HUES48 (cell line): ENCODE measurements at regions not wholly inside any gene's neighbourhood (a gene's known extent, or its start where the extent isn't known, plus 50 kb on each side); places are given as distances from the start of the nearest gene placed in this dataset.

Experiments
- H3K27ac ChIP-seq: one replicate; pipeline ENCODE4 v1.7.0; 2013; ENCODE audit warnings: low read depth, low read length, inconsistent platforms
- H3K27me3 ChIP-seq: 2 replicates; pipeline ENCODE4 v1.6.1; 2013; ENCODE audit warnings: mild to moderate bottlenecking, low read length; ENCODE audit not compliant: control insufficient read depth, insufficient read depth
- H3K36me3 ChIP-seq: 2 replicates; pipeline ENCODE4 v1.6.1; 2013; ENCODE audit warnings: low read length; ENCODE audit not compliant: control insufficient read depth, insufficient read depth
- H3K4me1 ChIP-seq: 2 replicates; pipeline ENCODE4 v1.6.1; 2013; ENCODE audit warnings: mild to moderate bottlenecking, low read length; ENCODE audit not compliant: control insufficient read depth, insufficient read depth
- H3K4me3 ChIP-seq: 2 replicates; pipeline ENCODE4 v1.5.1; 2013; ENCODE audit warnings: mild to moderate bottlenecking, low read depth, low read length
- H3K9ac ChIP-seq: 2 replicates; pipeline ENCODE4 v1.6.1; 2013; ENCODE audit warnings: mild to moderate bottlenecking, low read depth, low read length, moderate library complexity
- H3K9me3 ChIP-seq: 2 replicates; pipeline ENCODE4 v1.6.1; 2013; ENCODE audit warnings: low read length; ENCODE audit not compliant: control insufficient read depth, insufficient read depth

DNA sequence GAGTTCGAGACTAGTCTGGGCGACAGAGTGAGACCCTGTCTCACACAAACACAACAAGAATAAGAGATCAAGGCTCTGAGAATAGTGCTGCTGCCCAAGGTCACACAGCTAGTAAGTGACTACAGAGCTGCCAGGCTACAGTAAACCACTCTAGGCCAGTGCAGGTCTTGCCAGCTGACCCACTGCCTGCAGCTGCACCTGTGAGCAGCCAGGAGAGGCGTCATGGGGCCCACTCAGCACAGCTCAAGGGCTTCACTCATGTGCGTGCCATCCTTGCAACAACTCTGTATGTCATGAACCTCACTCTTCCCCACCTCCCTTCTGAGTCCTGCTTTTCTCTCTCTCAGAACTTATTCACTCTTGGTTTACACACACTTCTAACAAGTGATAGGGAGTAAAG, 176.7 kb downstream of the SMAD6 start:
- H3K9ac ChIP-seq, result no peak overlapping the region
- no peaks in the 10 kb centered on the region for H3K27me3 ChIP-seq
- H3K9me3 ChIP-seq, result no peaks in the 10 kb centered on the region
- no peak overlapping the region for H3K27ac ChIP-seq
- H3K36me3 ChIP-seq, result no peaks in the 10 kb centered on the region
- peaks cover 13% of the 10 kb centered on the region for H3K4me1 ChIP-seq
- H3K4me3 ChIP-seq, result no peak overlapping the region

DNA sequence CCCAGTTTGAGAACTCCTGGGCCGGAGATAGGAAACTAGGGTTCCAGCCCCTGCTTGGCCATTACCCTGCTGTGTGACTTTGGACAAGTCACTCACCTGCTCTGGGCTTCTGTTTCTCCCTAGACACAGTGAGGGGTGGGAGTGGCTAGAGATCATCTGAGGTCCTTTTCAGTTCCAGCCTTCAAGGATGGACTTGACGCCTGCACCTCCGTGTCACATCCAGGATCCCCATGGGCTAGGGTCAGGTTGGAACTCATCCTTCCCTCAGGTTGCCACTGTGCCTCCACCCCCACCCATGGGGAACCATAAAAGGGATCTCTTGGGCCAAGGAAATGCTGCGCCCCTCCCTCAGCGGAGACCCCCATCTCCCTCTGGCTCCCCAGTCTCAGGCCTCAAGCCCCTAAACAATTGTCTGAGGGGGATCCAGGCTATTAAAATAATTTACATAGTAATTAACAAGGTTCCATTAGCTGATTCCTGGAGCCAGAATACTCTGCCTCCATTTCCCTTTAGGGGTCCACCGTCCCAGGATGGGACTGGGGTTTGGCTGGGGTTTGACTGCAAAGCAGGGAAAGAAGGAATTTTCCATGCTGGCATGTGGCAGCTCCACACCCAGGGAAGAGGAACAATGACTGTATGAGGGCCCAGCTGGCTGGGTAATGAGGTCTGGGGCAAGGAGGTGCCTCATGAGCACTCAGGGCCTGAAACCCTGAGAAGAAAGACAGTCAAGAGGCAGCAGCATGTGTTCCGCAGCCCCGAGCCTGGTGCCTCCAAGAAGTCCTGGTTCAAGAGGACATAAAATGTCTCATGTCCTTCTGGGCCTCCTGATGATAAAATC, 177.7 kb downstream of the SMAD6 start:
- no peak overlapping the region for H3K27ac ChIP-seq
- no peak overlapping the region for H3K9ac ChIP-seq
- no peaks in the 10 kb centered on the region for H3K27me3 ChIP-seq
- H3K4me3 ChIP-seq, result no peak overlapping the region
- H3K4me1 ChIP-seq, result peaks cover 18% of the 10 kb centered on the region
- H3K36me3 ChIP-seq, result no peaks in the 10 kb centered on the region
- no peaks in the 10 kb centered on the region for H3K9me3 ChIP-seq

DNA sequence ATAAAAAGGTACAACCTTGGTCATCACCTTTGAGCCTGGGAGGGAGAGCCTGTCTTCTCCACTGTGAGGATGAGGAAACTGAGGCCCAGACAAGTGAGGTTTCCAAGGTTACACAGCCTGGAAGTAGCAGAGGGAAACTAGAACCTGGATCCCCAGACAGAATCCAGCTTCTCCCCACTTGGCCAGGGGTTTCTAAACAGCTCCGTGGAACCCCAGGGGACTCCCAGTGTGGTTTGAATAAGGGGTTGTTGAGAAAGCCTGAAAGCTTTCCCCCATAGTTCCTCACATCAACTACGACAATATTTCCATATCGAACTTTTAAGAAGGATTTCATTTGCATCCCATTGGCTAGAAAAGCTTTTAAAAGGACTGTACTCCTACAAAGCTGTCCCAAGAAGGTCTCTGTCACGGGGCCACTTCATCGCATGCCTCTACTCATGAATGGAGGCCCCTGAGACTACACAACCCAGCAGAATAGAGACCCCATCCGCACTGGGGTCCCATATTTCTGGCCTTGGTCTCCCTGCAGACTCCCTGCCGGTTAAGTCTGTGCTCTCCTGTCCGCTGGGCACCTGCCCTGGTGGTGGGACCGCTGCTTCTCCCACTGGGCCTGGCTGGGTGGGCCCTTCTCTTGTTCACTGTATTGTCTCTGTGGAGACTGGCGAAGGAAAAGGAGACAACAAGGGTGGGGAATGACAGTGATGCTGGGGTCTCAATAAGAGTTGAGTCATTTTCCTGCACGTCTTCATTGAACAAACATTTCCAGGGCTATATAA, 178.5 kb downstream of the SMAD6 start:
- Histone ChIP-seq H3K4me1 (peaks cover 18% of the 10 kb centered on the region), H3K4me3 (no peak overlapping the region), H3K27me3 (no peaks in the 10 kb centered on the region), H3K36me3 (no peaks in the 10 kb centered on the region), H3K9me3 (no peaks in the 10 kb centered on the region), H3K9ac (no peak overlapping the region), H3K27ac (no peak overlapping the region)

DNA sequence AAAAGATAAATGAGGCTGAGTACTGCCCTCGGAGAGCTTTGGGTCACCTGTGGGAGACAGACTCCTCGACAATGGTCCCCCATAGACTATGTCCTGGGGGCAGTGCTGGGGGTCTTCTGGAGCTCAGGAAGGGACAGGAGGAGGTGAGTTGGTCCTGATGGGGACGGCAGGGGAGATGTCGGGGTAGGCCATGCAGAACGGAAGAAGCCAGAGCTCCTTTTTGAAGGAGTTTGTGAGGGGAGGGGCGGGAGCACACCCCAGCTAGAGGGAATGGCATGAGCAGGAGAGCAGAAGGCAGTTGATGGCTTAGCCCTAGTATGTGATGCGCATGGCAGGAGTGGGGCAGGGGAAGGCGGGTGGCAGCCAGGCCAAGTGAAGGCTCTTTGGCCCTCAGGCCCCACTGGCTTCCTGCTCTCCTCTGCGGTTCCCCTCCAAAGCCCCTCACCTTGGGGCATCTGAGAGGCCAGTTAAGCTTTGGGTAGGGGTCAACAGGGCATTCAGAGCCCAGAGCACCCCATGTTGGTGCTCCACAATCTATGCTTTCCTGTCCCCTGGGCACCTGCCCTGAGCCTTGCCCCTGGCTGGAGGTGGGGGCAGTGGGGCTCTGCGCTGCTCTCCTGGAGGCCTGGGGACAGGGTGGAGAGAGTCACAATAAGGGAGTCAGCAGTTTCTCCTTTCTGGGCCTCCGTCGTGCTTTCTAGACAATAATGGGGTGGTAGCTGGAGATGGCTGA, 179.3 kb downstream of the SMAD6 start:
- Histone ChIP-seq H3K4me3 (no peak overlapping the region), H3K36me3 (no peaks in the 10 kb centered on the region), H3K27me3 (no peaks in the 10 kb centered on the region), H3K9me3 (peaks cover 3% of the 10 kb centered on the region; the same call in 1 of the 2 replicates), H3K9ac (no peak overlapping the region), H3K27ac (no peak overlapping the region), H3K4me1 (peaks cover 18% of the 10 kb centered on the region)

DNA sequence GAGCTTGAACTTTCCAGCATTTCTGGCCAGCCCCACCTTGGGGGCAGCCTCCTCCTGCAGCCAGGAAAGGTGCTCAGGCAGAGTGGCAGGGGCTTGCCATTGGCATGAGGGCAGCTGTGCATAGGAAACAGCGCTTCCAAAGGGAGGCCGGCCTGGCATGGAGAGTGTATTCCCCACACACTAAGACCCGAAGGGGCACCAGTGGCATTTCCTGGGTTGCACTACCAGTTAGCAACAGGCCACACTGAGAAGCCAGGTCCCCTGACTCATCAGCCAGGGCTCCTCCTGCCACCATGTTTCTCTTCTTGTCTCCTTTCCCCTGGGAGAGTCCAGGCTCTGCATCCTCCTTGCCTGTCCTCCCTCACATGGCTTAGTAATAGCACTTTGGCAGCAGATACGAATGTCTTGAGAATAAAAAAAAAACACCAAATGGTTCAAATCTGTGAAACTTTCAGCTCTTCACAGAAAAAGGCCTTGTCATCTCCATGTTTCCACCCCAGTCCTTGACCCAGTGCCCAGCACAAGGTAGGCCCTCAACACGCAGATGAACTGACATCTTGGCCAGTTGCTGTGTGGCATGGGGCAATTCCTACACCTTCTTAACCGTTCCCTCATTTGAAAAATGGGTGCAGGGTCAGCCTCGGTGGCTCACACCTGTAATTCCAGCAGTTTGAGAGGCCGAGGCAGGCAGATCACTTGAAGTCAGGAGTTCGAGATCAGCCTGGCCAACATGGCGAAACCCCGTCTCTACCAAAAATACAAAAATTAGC, 180.4 kb downstream of the SMAD6 start:
- H3K27ac ChIP-seq, result peak overlapping the region; percentile 98
- no peaks in the 10 kb centered on the region for H3K27me3 ChIP-seq
- H3K9ac ChIP-seq, result no peak overlapping the region
- H3K4me3 ChIP-seq, result no peak overlapping the region
- peaks cover 8% of the 10 kb centered on the region; the same call in 1 of the 2 replicates for H3K9me3 ChIP-seq
- H3K4me1 ChIP-seq, result peaks cover 18% of the 10 kb centered on the region
- no peaks in the 10 kb centered on the region for H3K36me3 ChIP-seq

DNA sequence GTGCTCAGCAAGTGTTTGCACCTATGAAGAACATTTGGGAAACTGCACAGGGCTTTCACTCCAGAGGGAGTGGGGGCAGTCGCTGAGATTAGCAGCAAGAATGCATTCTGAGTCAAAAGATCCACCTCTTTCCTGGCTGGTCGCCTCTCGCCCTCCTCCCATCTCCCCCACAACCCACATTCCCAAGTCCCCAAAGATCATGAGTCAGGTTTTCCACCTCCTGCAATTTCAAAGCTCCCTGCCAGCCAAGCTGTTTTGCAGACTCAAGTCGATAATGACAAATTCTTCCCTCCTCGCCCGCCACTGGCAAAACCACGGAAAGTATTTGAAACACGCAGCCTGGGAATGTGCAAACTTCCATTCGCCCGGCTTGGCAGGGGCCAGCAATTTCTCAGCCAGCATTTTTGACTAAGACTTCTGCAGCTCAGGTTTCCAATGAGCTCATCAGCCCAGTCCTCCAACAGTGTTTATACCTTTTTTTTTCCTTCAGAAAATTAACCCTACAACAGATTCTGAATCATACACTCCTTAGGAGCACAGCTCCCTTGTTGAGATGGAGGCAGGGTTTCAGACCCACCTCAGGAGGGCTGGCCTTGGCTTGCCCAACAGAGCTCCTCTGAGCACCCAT, 181.4 kb downstream of the SMAD6 start:
- no peak overlapping the region for H3K4me3 ChIP-seq

DNA sequence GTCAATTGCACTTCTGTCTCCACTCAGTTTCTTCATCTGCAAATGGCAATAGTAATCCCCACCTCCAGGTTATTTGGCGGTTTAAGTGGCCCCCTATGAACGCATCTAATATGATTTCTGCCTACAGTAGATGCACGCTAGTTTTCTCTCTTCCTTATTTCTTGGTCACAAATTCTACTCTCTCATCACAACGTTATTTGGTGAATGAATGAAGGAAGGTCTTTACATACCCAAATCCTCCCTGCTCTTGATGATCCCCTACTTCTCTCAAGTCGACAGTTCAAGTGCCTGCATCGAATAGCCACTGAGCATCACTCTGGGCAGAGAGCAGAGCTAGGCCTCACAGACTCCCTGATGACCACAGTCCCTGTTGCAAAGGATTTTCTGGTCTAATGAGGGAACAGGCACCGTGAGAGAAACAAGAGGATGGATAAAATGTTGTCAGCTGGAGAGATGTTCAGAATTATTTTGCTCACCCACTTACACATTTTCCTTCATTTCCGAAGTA, 181.2 kb upstream of the SMAD3 start:
- H3K27me3 ChIP-seq, result no peaks in the 10 kb centered on the region
- H3K36me3 ChIP-seq, result no peaks in the 10 kb centered on the region
- peak overlapping the region; percentile 98 for H3K27ac ChIP-seq
- no peak overlapping the region for H3K9ac ChIP-seq
- H3K9me3 ChIP-seq, result peaks cover 10% of the 10 kb centered on the region; the same call in 1 of the 2 replicates
- H3K4me1 ChIP-seq, result peaks cover 18% of the 10 kb centered on the region
- H3K4me3 ChIP-seq, result no peak overlapping the region

More for the DNA sequence above, 181.4 kb downstream of the SMAD6 start:
- Histone ChIP-seq H3K4me1 (peaks cover 18% of the 10 kb centered on the region), H3K9me3 (peaks cover 8% of the 10 kb centered on the region; the same call in 1 of the 2 replicates), H3K9ac (no peak overlapping the region), H3K36me3 (no peaks in the 10 kb centered on the region), H3K27me3 (no peaks in the 10 kb centered on the region), H3K27ac (peak overlapping the region; percentile 98)

DNA sequence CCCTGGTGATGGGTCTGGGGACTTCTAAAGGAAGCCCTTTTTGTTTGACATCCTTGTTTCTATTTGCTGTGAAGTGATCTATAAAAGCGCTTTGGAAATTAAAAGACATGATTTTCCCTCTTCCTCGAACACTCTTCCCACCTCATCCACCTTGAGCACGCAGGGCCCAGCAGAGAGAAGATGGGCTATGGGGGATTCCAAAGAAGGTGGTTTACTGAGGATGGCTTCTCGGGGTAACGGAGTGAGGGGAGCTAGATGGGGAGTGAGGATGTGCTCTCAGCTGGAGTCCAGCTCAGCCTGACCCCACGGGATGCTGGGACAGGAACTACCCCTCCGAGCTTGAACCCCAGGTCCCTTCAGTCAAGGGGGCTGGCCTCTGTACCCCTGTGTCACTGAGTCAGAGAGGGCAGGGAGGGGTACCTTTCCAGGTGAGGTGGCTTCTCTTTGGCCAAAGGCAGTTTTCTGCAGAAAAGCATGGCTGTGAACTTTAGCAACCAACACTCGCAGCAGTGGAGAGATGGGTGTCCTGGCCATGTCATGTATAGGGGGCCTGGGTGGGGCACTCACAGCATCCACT, 180.7 kb upstream of the SMAD3 start:
- no peak overlapping the region for H3K27ac ChIP-seq
- H3K4me1 ChIP-seq, result peaks cover 18% of the 10 kb centered on the region

DNA sequence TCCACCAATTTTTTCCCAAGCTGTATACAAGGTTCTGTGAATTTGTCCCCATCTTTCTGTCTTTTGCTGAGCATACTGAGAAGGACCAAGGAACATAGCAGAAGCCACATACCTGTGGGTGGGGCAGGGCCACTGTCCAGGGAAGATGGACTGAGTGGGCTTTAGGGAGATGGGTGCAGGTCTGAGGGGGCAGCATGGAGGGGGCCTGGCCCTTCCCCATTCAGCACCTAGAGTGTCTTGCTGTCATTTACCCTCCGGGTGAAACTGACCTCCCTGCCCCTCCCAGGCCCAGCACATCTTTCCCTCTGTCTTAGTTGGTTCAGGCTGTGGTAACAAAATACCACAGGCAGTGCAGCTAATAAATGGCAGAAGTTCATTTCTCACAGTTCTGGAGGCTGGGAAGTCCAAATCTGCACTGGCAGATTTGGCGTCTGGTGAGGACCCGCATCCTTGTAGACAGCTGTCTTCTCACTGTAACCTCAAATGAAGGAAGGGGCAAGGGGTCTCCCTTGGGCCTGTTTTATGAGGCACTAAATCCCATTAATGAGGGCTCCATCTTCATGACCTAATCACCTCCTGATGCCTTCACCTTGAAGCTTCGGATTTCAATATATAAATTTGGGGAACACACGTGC, 180.0 kb upstream of the SMAD3 start:
- H3K9ac ChIP-seq, result no peak overlapping the region
- H3K36me3 ChIP-seq, result no peaks in the 10 kb centered on the region
- peaks cover 18% of the 10 kb centered on the region for H3K4me1 ChIP-seq
- H3K27me3 ChIP-seq, result no peaks in the 10 kb centered on the region
- H3K27ac ChIP-seq, result no peak overlapping the region
- peaks cover 16% of the 10 kb centered on the region; the same call in 1 of the 2 replicates for H3K9me3 ChIP-seq
- no peak overlapping the region for H3K4me3 ChIP-seq

More for the DNA sequence above, 180.7 kb upstream of the SMAD3 start:
- H3K27me3 ChIP-seq, result no peaks in the 10 kb centered on the region
- H3K9me3 ChIP-seq, result peaks cover 16% of the 10 kb centered on the region; the same call in 1 of the 2 replicates
- H3K9ac ChIP-seq, result no peak overlapping the region
- no peaks in the 10 kb centered on the region for H3K36me3 ChIP-seq
- H3K4me3 ChIP-seq, result no peak overlapping the region
